K562 (cell line): ENCODE measurements at regions not wholly inside any gene's neighbourhood (a gene's known extent, or its start where the extent isn't known, plus 50 kb on each side); places are given as distances from the start of the nearest gene placed in this dataset.

Experiments
- ATAC-seq: fragments of 200-7000 bp; cut with Tn5 transposase; 3 replicates; pipeline ENCODE4 v1.9.1; 2020; ENCODE audit warnings: moderate library complexity
- BruUV-seq: library from RNA; stranded (reverse); fragments of 400-500 nt; replicated peaks from 2 replicates; lab custom pipeline; 2021; lab: Mats Ljungman, UMichigan
- CTCF ChIA-PET: fragments of 300-600 bp; formaldehyde crosslinking; extraction: SDS; loops from one replicate; lab custom pipeline; 2021; ENCODE audit warnings: low intra/inter-chr PET ratio; lab: Yijun Ruan, JAX
- POLR2A ChIA-PET: fragments of 300-600, 350-650 bp; sonication (Branson Sonifier 250); formaldehyde crosslinking; extraction: SDS; loops from one replicate; lab custom pipeline; 2021; ENCODE audit warnings: antibody characterized with exemption, inconsistent platforms; lab: Yijun Ruan, JAX
- DNase-seq, 4 experiments: peaks; one replicate each; pipeline versions ENCODE4 v3.0.0 to v3.0.0-alpha.2; 2011 to 2018; ENCODE audit warnings: low spot score in 3 of 4, mixed read lengths in 3 of 4; ENCODE audit errors: extremely low read depth in 1 of 4
- FAIRE-seq: peaks from 2 replicates; lab custom pipeline; 2011; peaks lifted over from hg19 to GRCh38; lab: Jason Lieb, UNC
- H2AFZ ChIP-seq: 2 replicates; pipeline ENCODE4 v1.6.0; 2011; ENCODE audit warnings: low read depth, low read length, control low read depth, inconsistent platforms
- H3K27ac ChIP-seq: fragments of 200-600 bp; 3 replicates; pipeline ENCODE4 v1.8.0; 2011; ENCODE audit warnings: low read depth, mild to moderate bottlenecking, control low read depth, inconsistent platforms, low read length, moderate library complexity, mixed read lengths; ENCODE audit errors: extremely low read depth
- H3K27me3 ChIP-seq, 2 experiments: fragments of 300-600 bp in 1 of 2; 2 replicates in 1 of 2; 3 replicates in 1 of 2; pipeline versions ENCODE4 v1.6.0 to v1.8.0; 2011; ENCODE audit warnings: inconsistent platforms in 2 of 2, low read length in 2 of 2, mild to moderate bottlenecking in 1 of 2, mixed read lengths in 1 of 2, moderate library complexity in 1 of 2; ENCODE audit not compliant: control insufficient read depth in 2 of 2, insufficient read depth in 2 of 2
- H3K36me3 ChIP-seq: fragments of 300-600 bp; 3 replicates; pipeline ENCODE4 v1.8.0; 2011; ENCODE audit warnings: mild to moderate bottlenecking, low read length, inconsistent platforms; ENCODE audit not compliant: control insufficient read depth, insufficient read depth
- H3K4me1 ChIP-seq, 2 experiments: fragments of 200-600 bp in 1 of 2; replicated peaks in 1 of 2; 2 replicates in 1 of 2; 3 replicates in 1 of 2; pipeline versions ENCODE4 v1.5.1 to v1.8.0; 2011; ENCODE audit warnings: inconsistent platforms in 2 of 2, low read length in 2 of 2, mild to moderate bottlenecking in 1 of 2, mixed read lengths in 1 of 2, moderate library complexity in 1 of 2; ENCODE audit not compliant: control insufficient read depth in 2 of 2, insufficient read depth in 2 of 2
- H3K4me2 ChIP-seq: 2 replicates; pipeline ENCODE4 v1.6.1; 2011; ENCODE audit warnings: low read length, control low read depth, inconsistent platforms, mixed read lengths; ENCODE audit not compliant: insufficient read depth
- H3K4me3 ChIP-seq: fragments of 200-600 bp; sonication (generic), shearing (Covaris generic); 2 replicates; pipeline ENCODE4 v1.5.1; 2016; ENCODE audit warnings: control low read depth, inconsistent platforms
- H3K79me2 ChIP-seq: fragments of 200-600 bp; 3 replicates; pipeline ENCODE4 v1.8.0; 2011; ENCODE audit warnings: low read length, inconsistent platforms; ENCODE audit not compliant: control insufficient read depth, insufficient read depth
- H3K9ac ChIP-seq, 2 experiments: 2 replicates each; pipeline versions ENCODE4 v1.6.0 to v1.6.1; 2011; ENCODE audit warnings: low read depth in 2 of 2, low read length in 2 of 2, control low read depth in 1 of 2, inconsistent platforms in 1 of 2, mild to moderate bottlenecking in 1 of 2, mixed read lengths in 1 of 2; ENCODE audit not compliant: insufficient read depth in 1 of 2
- H3K9me1 ChIP-seq: one replicate; pipeline ENCODE4 v1.6.0; 2011; ENCODE audit warnings: inconsistent platforms, mild to moderate bottlenecking, low read length, moderate library complexity; ENCODE audit not compliant: control insufficient read depth, insufficient read depth
- H3K9me3 ChIP-seq: replicated peaks from 2 replicates; pipeline ENCODE4 v1.5.1; 2011; ENCODE audit warnings: low read depth, low read length, inconsistent platforms; ENCODE audit not compliant: control insufficient read depth, insufficient read depth
- H4K20me1 ChIP-seq: replicated peaks from 2 replicates; pipeline ENCODE4 v1.6.1; 2011; ENCODE audit warnings: low read length, inconsistent platforms, mixed read lengths; ENCODE audit not compliant: control insufficient read depth, insufficient read depth
- KLF1 ChIP-seq: fragments of 450-650 bp; IDR thresholded peaks from 2 replicates; pipeline ENCODE4 v1.6.1; 2016; ENCODE audit warnings: missing genetic modification characterization, missing compliant biosample characterization
- MTA1 ChIP-seq: fragments of 450-650 bp; IDR thresholded peaks from 2 replicates; pipeline ENCODE4 v1.6.1; 2017; ENCODE audit warnings: borderline replicate concordance
- PTTG1 ChIP-seq: fragments of 450-650 bp; IDR thresholded peaks from 2 replicates; pipeline ENCODE4 v1.6.1; 2016; ENCODE audit warnings: low read depth, mild to moderate bottlenecking, missing genetic modification characterization, missing compliant biosample characterization
- XRCC4 ChIP-seq: IDR thresholded peaks from one replicate; pipeline ENCODE4 v1.6.1; 2011; ENCODE audit not compliant: insufficient read depth, insufficient read length; ENCODE audit errors: extremely low read depth
- ZNF589 ChIP-seq: fragments of 200-800 bp; sonication (Bioruptor generic); IDR thresholded peaks from 2 replicates; pipeline ENCODE4 v1.6.1; 2016; ENCODE audit warnings: low read depth, missing genetic modification characterization, missing compliant biosample characterization
- WGBS: fragments of 100-300 bp; shearing (Covaris generic); methylation state at CpG from one replicate; pipeline ENCODE4 v1.1.6; 2016; ENCODE audit warnings: low coverage, mixed read lengths; ENCODE audit not compliant: insufficient coverage; ENCODE audit errors: missing lambda C conversion rate; 5-methylcytosine and 5-hydroxymethylcytosine counted together
- in situ Hi-C: fragments of 300-500 bp; cut with MboI; formaldehyde crosslinking; loops from 4 replicates; pipeline ENCODE4 v1.15.0; 2018; ENCODE audit warnings: inconsistent platforms, mixed read lengths
- intact Hi-C: fragments of 100-400 bp; cut with micrococcal nuclease; formaldehyde crosslinking; loops from 2 replicates; pipeline ENCODE4 v1.14.2; 2022
- TF ChIP-seq, protein P1 (sequence below): sonication (generic); formaldehyde crosslinking; IDR thresholded peaks from 2 replicates; pipeline ENCODE4 v1.8.1; 2022; ENCODE audit warnings: missing genetic modification reagents
- TF ChIP-seq, protein P2 (sequence below), 2 experiments: fragments of 150-350 bp in 1 of 2; IDR thresholded peaks; 2 replicates each; pipeline ENCODE4 v1.6.1; 2012 to 2016; ENCODE audit warnings: low read depth in 2 of 2, low read length in 2 of 2, mild to moderate bottlenecking in 1 of 2, moderate library complexity in 1 of 2

DNA sequence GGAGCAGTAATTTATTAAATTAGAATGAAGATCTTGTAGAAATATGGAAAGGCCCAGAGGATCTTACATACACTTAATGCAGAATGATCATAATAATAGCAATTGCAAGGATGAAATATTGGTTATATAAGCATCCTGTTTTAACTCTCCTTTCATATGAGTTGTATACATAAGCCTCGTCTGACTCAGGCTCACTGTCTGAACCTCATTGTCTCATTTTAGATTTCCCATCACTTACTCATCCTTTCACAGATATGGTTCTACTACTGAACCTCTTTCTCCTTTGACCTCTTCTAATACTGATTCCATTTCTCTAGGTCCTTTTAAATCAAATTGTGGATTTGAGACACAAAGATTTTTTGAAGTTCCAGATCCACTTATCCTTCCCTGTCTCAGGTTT, 277.3 kb upstream of the TRPC5 start:
- BruUV-seq = no TSS peak
- H3K36me3 ChIP-seq = no peaks in the 10 kb centered on the region
- no peak overlapping the region for H3K27ac ChIP-seq
- H3K4me2 ChIP-seq = no peak overlapping the region
- H3K9ac ChIP-seq = no peak overlapping the region
- TF ChIP-seq KLF1 (tag) (no peak), XRCC4 (no peak)
- FAIRE-seq = no peak
- no peak for ATAC-seq
- H3K9me3 ChIP-seq = no peaks in the 10 kb centered on the region
- intact Hi-C loops (no loop called here), in situ Hi-C loops (no loop called here)
- DNase-seq = no peak
- no peaks in the 10 kb centered on the region for H3K4me1 ChIP-seq
- no peaks in the 10 kb centered on the region for H3K9me1 ChIP-seq
- ChIA-PET CTCF (no interaction called here), POLR2A (no interaction called here)
- no peaks in the 10 kb centered on the region for H3K79me2 ChIP-seq
- H4K20me1 ChIP-seq = no peaks in the 10 kb centered on the region
- no peak overlapping the region for H3K4me3 ChIP-seq
- WGBS = 0% methylated on average over 1 of the region's 1 CpG
- H3K27me3 ChIP-seq = no peaks in the 10 kb centered on the region
- H2AFZ ChIP-seq = no peak overlapping the region

DNA sequence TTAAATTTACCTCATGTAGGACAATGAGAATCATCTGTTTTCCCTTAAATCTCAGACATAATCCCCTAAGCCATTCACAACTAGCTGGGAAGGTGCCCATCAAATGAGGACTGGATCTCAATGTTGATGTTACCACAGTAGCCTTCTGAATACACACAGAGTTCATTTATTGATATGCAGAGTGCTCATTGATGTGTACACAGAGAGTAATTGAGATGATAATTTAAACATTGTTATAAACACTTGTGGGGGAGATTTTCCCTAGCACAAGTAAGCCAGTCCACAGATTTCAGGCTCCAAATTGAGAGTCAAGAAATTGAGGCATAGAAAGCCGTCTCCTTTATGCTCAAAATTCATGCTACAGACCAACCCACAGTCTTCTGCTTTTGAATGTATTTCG, 273.4 kb upstream of the TRPC5 start:
- ATAC-seq = no peak
- CTCF ChIA-PET = no interaction called here
- TF ChIP-seq MTA1 (no peak), ZNF589 (CRISPR knock-in tag) (no peak), PTTG1 (tag) (no peak)
- TF ChIP-seq, protein P1, sequence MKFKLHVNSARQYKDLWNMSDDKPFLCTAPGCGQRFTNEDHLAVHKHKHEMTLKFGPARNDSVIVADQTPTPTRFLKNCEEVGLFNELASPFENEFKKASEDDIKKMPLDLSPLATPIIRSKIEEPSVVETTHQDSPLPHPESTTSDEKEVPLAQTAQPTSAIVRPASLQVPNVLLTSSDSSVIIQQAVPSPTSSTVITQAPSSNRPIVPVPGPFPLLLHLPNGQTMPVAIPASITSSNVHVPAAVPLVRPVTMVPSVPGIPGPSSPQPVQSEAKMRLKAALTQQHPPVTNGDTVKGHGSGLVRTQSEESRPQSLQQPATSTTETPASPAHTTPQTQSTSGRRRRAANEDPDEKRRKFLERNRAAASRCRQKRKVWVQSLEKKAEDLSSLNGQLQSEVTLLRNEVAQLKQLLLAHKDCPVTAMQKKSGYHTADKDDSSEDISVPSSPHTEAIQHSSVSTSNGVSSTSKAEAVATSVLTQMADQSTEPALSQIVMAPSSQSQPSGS (CRISPR knock-in tag) = no peak
- TF ChIP-seq, protein P2, sequence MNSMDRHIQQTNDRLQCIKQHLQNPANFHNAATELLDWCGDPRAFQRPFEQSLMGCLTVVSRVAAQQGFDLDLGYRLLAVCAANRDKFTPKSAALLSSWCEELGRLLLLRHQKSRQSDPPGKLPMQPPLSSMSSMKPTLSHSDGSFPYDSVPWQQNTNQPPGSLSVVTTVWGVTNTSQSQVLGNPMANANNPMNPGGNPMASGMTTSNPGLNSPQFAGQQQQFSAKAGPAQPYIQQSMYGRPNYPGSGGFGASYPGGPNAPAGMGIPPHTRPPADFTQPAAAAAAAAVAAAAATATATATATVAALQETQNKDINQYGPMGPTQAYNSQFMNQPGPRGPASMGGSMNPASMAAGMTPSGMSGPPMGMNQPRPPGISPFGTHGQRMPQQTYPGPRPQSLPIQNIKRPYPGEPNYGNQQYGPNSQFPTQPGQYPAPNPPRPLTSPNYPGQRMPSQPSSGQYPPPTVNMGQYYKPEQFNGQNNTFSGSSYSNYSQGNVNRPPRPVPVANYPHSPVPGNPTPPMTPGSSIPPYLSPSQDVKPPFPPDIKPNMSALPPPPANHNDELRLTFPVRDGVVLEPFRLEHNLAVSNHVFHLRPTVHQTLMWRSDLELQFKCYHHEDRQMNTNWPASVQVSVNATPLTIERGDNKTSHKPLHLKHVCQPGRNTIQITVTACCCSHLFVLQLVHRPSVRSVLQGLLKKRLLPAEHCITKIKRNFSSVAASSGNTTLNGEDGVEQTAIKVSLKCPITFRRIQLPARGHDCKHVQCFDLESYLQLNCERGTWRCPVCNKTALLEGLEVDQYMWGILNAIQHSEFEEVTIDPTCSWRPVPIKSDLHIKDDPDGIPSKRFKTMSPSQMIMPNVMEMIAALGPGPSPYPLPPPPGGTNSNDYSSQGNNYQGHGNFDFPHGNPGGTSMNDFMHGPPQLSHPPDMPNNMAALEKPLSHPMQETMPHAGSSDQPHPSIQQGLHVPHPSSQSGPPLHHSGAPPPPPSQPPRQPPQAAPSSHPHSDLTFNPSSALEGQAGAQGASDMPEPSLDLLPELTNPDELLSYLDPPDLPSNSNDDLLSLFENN (IDR thresholded peaks at IDR 0.05; ENCODE audit: low read depth in 2 of 2, low read length in 2 of 2) = no peak

More for the DNA sequence above, 273.4 kb upstream of the TRPC5 start:
- H3K79me2 ChIP-seq = no peaks in the 10 kb centered on the region
- WGBS = 0% methylated on average over 2 of the region's 2 CpGs
- H3K36me3 ChIP-seq = no peaks in the 10 kb centered on the region
- H3K4me3 ChIP-seq = no peak overlapping the region
- H3K4me2 ChIP-seq = no peak overlapping the region
- H3K9me3 ChIP-seq = no peaks in the 10 kb centered on the region
- H3K27me3 ChIP-seq = no peaks in the 10 kb centered on the region
- H2AFZ ChIP-seq = no peak overlapping the region
- POLR2A ChIA-PET = no interaction called here
- H3K9me1 ChIP-seq = no peaks in the 10 kb centered on the region
- intact Hi-C loops = no loop called here
- no peak overlapping the region for H3K9ac ChIP-seq
- no peak for FAIRE-seq
- no peak for DNase-seq
- in situ Hi-C loops = no loop called here
- no peaks in the 10 kb centered on the region for H3K4me1 ChIP-seq
- BruUV-seq = no TSS peak
- H4K20me1 ChIP-seq = no peaks in the 10 kb centered on the region
- H3K27ac ChIP-seq = no peak overlapping the region
